Gastroesophageal sphincter (tissue), 3 donors: ENCODE measurements at regions not wholly inside any gene's neighbourhood (a gene's known extent, or its start where the extent isn't known, plus 50 kb on each side); places are given as distances from the start of the nearest gene placed in this dataset.

ENCODE experiments used
- POLR2A ChIP-seq, 2 donors: fragments of 450-650 bp; IDR thresholded peaks; one replicate each; pipeline ENCODE4 v1.6.1; 2017; ENCODE audit warnings: antibody characterized with exemption in 2 of 2, mild to moderate bottlenecking in 2 of 2, moderate library complexity in 1 of 2
- POLR2AphosphoS5 ChIP-seq: sonication (generic); formaldehyde crosslinking; IDR thresholded peaks from one replicate; pipeline ENCODE4 v1.6.1; 2017; ENCODE audit warnings: antibody characterized with exemption
- TF ChIP-seq, protein P1 (sequence below), 4 experiments: fragments of 200-600 bp in 2 of 4; fragments of 450-650 bp in 2 of 4; sonication (generic) in 1 of 4; IDR thresholded peaks; one replicate each; pipeline ENCODE4 v1.5.1; 2017 to 2019; ENCODE audit warnings: antibody characterized with exemption in 4 of 4, mild to moderate bottlenecking in 2 of 4, moderate library complexity in 2 of 4

DNA sequence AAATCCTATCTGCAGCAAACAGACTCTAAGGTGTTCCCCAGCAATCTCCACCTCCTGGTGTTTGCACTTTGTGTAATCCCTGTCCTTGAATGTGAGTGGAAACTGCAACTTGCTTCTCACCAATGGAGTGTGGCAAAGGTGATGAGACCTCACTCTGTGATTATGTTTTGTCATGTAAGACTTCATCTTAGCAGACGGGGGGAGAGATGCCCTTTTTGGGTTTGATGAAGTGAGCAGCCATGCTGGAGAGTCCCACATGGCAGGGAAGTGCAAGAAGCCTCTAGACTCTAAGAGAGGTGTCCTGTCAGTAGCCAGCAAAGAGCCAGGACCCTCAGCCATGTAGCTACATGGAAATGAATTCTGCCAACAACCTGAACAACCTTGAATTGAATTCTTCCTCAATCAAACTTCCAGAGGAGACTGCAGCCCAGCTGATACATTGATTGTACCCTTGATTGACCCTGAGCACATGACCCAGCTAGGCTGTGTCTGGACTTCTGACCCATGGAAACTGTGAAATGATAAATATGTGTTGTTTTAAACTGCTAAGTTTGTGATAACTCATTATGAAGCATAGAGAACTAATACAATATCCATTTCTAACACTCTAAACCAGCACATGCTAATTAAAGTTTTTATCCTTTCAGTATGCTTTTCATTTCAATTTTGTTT lies 71.4 kb upstream of the RASGRF1 start:
- TF ChIP-seq POLR2AphosphoS5 (no peak), POLR2A (IDR thresholded peaks at IDR 0.05) (no peak)
- TF ChIP-seq, protein P1, sequence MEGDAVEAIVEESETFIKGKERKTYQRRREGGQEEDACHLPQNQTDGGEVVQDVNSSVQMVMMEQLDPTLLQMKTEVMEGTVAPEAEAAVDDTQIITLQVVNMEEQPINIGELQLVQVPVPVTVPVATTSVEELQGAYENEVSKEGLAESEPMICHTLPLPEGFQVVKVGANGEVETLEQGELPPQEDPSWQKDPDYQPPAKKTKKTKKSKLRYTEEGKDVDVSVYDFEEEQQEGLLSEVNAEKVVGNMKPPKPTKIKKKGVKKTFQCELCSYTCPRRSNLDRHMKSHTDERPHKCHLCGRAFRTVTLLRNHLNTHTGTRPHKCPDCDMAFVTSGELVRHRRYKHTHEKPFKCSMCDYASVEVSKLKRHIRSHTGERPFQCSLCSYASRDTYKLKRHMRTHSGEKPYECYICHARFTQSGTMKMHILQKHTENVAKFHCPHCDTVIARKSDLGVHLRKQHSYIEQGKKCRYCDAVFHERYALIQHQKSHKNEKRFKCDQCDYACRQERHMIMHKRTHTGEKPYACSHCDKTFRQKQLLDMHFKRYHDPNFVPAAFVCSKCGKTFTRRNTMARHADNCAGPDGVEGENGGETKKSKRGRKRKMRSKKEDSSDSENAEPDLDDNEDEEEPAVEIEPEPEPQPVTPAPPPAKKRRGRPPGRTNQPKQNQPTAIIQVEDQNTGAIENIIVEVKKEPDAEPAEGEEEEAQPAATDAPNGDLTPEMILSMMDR (IDR thresholded peaks at IDR 0.05), result no peak
